Activated naive CD4-positive, alpha-beta T cell treated with anti-CD3 and anti-CD28 coated beads, Interleukin-2, amount 50 U/mL, for 72 hours (primary cell): ENCODE measurements at regions not wholly inside any gene's neighbourhood (a gene's known extent, or its start where the extent isn't known, plus 50 kb on each side); places are given as distances from the start of the nearest gene placed in this dataset.
A peak's percentile ranks its signal among the peaks of the same experiment; 100 is the strongest.

Experiments used
- ATAC-seq, 2 donors: fragments of 150-1000 bp; cut with Tn5 transposase; 2 replicates each; pipeline ENCODE4 v1.10.0; 2021; ENCODE audit warnings: mild to moderate bottlenecking in 2 of 2, moderate library complexity in 2 of 2
- DNase-seq, 2 donors: peaks; one replicate each; pipeline ENCODE4 v3.0.0; 2021 to 2022; ENCODE audit warnings: low spot score in 2 of 2
- H3K27ac Mint-ChIP-seq, 2 donors: one replicate each; pipeline ENCODE4 v1.8.0; 2022; ENCODE audit warnings: mild to moderate bottlenecking in 2 of 2, mixed read lengths in 2 of 2
- H3K36me3 Mint-ChIP-seq, 2 donors: one replicate each; pipeline ENCODE4 v1.8.0; 2022; ENCODE audit warnings: mixed read lengths in 2 of 2
- H3K9me3 Mint-ChIP-seq, 2 donors: one replicate each; pipeline ENCODE4 v1.8.0; 2022; ENCODE audit warnings: mixed read lengths in 2 of 2

- Mint-ChIP-seq H3K9me3 (no peaks in the 10 kb centered on the region), H3K36me3 (peaks cover 0 to 29% of the 10 kb centered on the region in 2 donors), H3K27ac (peak overlapping the region; percentile 98 to 100)
- ATAC-seq (no peak), DNase-seq (no peak)
Measured at GRCh38 chrX:40173143-40174000, 75.6 kb upstream of the BCOR start.

GRCh38 chrX:40172401-40173142 lies 74.8 kb upstream of the BCOR start:
- DNase-seq (no peak), ATAC-seq (no peak)
- peak overlapping the region; percentile 98 to 100 for H3K27ac Mint-ChIP-seq
- no peaks in the 10 kb centered on the region for H3K9me3 Mint-ChIP-seq
- H3K36me3 Mint-ChIP-seq, result peaks cover 0 to 29% of the 10 kb centered on the region in 2 donors

GRCh38 chrX:40171513-40172400 lies 74.0 kb upstream of the BCOR start:
- peaks cover 0 to 25% of the 10 kb centered on the region in 2 donors for H3K36me3 Mint-ChIP-seq
- ATAC-seq, result no peak

GRCh38 chrX:40170830-40171512 lies 73.2 kb upstream of the BCOR start:
- no peaks in the 10 kb centered on the region for H3K9me3 Mint-ChIP-seq
- no peak for DNase-seq

More at GRCh38 chrX:40171513-40172400, 74.0 kb upstream of the BCOR start:
- Mint-ChIP-seq H3K27ac (peak overlapping the region; percentile 97 to 100), H3K9me3 (no peaks in the 10 kb centered on the region)
- DNase-seq, result no peak

GRCh38 chrX:40169193-40170101 lies 71.7 kb upstream of the BCOR start:
- Mint-ChIP-seq H3K36me3 (peaks cover 8 to 20% of the 10 kb centered on the region in 2 donors), H3K27ac (peak overlapping the region; percentile 93 to 100), H3K9me3 (no peaks in the 10 kb centered on the region)
- DNase-seq (peak; percentile 67 to 76), ATAC-seq (peak; percentile 60 to 76)

More at GRCh38 chrX:40170830-40171512, 73.2 kb upstream of the BCOR start:
- no peak for ATAC-seq
- peak overlapping the region; percentile 97 to 100 for H3K27ac Mint-ChIP-seq
- peaks cover 3 to 25% of the 10 kb centered on the region in 2 donors for H3K36me3 Mint-ChIP-seq

GRCh38 chrX:40168480-40169011 lies 70.8 kb upstream of the BCOR start:
- Mint-ChIP-seq H3K36me3 (peaks cover 8 to 13% of the 10 kb centered on the region in 2 donors), H3K9me3 (no peaks in the 10 kb centered on the region), H3K27ac (peak overlapping the region in 1 of 2 donors; percentile 85)
- DNase-seq (no peak), ATAC-seq (no peak)

- DNase-seq, result no peak
- peak overlapping the region; percentile 65 to 85 for H3K27ac Mint-ChIP-seq
Measured at GRCh38 chrX:40167850-40168479, 70.2 kb upstream of the BCOR start.

GRCh38 chrX:40167233-40167849 lies 69.6 kb upstream of the BCOR start:
- no peak for ATAC-seq
- DNase-seq, result no peak
- Mint-ChIP-seq H3K27ac (peak overlapping the region; percentile 85 to 94), H3K9me3 (no peaks in the 10 kb centered on the region), H3K36me3 (peaks cover 4 to 8% of the 10 kb centered on the region in 2 donors)

More at GRCh38 chrX:40167850-40168479, 70.2 kb upstream of the BCOR start:
- Mint-ChIP-seq H3K36me3 (peaks cover 7 to 8% of the 10 kb centered on the region in 2 donors), H3K9me3 (no peaks in the 10 kb centered on the region)
- no peak for ATAC-seq

GRCh38 chrX:40166582-40166981 lies 68.8 kb upstream of the BCOR start:
- no peak for DNase-seq
- peak overlapping the region; percentile 85 to 94 for H3K27ac Mint-ChIP-seq
- no peaks in the 10 kb centered on the region for H3K9me3 Mint-ChIP-seq
- ATAC-seq, result peak in 1 of 2 donors; percentile 1
- peaks cover 0 to 8% of the 10 kb centered on the region in 2 donors for H3K36me3 Mint-ChIP-seq

GRCh38 chrX:40165861-40166260 lies 68.1 kb upstream of the BCOR start:
- no peaks in the 10 kb centered on the region for H3K9me3 Mint-ChIP-seq
- no peak for DNase-seq
- no peak for ATAC-seq
- peak overlapping the region in 1 of 2 donors; percentile 29 for H3K27ac Mint-ChIP-seq
- peaks cover 0 to 8% of the 10 kb centered on the region in 2 donors for H3K36me3 Mint-ChIP-seq

- ATAC-seq, result no peak
- peaks cover 0 to 8% of the 10 kb centered on the region in 2 donors for H3K36me3 Mint-ChIP-seq
- H3K9me3 Mint-ChIP-seq, result no peaks in the 10 kb centered on the region
Measured at GRCh38 chrX:40165206-40165605, 67.4 kb upstream of the BCOR start.

GRCh38 chrX:40164751-40165150 lies 67.0 kb upstream of the BCOR start:
- DNase-seq (no peak), ATAC-seq (no peak)
- H3K9me3 Mint-ChIP-seq, result no peaks in the 10 kb centered on the region
- H3K36me3 Mint-ChIP-seq, result peaks cover 0 to 8% of the 10 kb centered on the region in 2 donors
- no peak overlapping the region for H3K27ac Mint-ChIP-seq

More at GRCh38 chrX:40165206-40165605, 67.4 kb upstream of the BCOR start:
- H3K27ac Mint-ChIP-seq, result no peak overlapping the region
- DNase-seq, result no peak

GRCh38 chrX:40158036-40158706 lies 60.4 kb upstream of the BCOR start:
- Mint-ChIP-seq H3K36me3 (no peaks in the 10 kb centered on the region), H3K9me3 (no peaks in the 10 kb centered on the region), H3K27ac (no peak overlapping the region)
- DNase-seq (no peak), ATAC-seq (peak; percentile 20 to 66)
